ENCODE measurements at regions not wholly inside any gene's neighbourhood (a gene's known extent, or its start where the extent isn't known, plus 50 kb on each side); places are given as distances from the start of the nearest gene placed in this dataset.
"Not testable (repeated sequence)": the region's sequence is repeated elsewhere in the genome, so short reads cannot be mapped to it uniquely, and the experiment has no call there.

- no peak overlapping the region for H3K4me3 ChIP-seq (ENCODE audit: low read length)
- no peak for DNase-seq (ENCODE audit: low read depth)
- TF ChIP-seq, protein P1, sequence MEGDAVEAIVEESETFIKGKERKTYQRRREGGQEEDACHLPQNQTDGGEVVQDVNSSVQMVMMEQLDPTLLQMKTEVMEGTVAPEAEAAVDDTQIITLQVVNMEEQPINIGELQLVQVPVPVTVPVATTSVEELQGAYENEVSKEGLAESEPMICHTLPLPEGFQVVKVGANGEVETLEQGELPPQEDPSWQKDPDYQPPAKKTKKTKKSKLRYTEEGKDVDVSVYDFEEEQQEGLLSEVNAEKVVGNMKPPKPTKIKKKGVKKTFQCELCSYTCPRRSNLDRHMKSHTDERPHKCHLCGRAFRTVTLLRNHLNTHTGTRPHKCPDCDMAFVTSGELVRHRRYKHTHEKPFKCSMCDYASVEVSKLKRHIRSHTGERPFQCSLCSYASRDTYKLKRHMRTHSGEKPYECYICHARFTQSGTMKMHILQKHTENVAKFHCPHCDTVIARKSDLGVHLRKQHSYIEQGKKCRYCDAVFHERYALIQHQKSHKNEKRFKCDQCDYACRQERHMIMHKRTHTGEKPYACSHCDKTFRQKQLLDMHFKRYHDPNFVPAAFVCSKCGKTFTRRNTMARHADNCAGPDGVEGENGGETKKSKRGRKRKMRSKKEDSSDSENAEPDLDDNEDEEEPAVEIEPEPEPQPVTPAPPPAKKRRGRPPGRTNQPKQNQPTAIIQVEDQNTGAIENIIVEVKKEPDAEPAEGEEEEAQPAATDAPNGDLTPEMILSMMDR (IDR thresholded peaks at IDR 0.05; ENCODE audit: insufficient read depth, low read depth, low read length, missing control alignments): no peak
Observed at GRCh38 chr3:73141525-73141924, 80.1 kb downstream of the EBLN2 start.

- DNase-seq (ENCODE audit: low read depth): no peak
- TF ChIP-seq, protein P1 (IDR thresholded peaks at IDR 0.05; ENCODE audit: insufficient read depth, low read depth, low read length, missing control alignments): no peak
- no peak overlapping the region for H3K4me3 ChIP-seq (ENCODE audit: low read length)
Observed at GRCh38 chr3:73143401-73143800, 81.9 kb downstream of the EBLN2 start.

- no peak overlapping the region for H3K4me3 ChIP-seq (ENCODE audit: low read length)
- peak; percentile 4 for DNase-seq (ENCODE audit: low read depth)
- TF ChIP-seq, protein P1 (IDR thresholded peaks at IDR 0.05; ENCODE audit: insufficient read depth, low read depth, low read length, missing control alignments): no peak
Observed at GRCh38 chr3:73143821-73144237, 82.4 kb downstream of the EBLN2 start.

- no peak for DNase-seq (ENCODE audit: low read depth)
- no peak overlapping the region for H3K4me3 ChIP-seq (ENCODE audit: low read length)
- TF ChIP-seq, protein P1 (IDR thresholded peaks at IDR 0.05; ENCODE audit: insufficient read depth, low read depth, low read length, missing control alignments): no peak
Observed at GRCh38 chr3:73144276-73144675, 82.8 kb downstream of the EBLN2 start.

DNA sequence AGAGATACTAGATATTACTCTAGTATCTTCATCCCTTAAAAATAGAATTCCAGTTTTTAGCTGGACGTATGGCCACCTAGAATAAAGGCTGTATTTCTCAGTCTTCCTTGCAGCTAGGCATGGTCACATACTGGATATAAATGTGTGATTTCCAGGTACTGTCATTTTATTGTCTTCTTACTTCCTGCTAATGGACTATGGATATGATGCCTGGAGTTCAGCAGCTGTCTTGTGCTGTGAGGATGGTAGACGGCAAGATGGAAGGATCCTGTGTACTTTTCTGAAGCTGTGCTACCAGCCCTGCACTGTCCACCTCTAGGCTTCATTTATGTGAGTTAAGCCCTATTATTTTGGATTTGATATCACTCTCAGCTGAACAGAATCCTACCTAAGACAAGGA lies 83.4 kb downstream of the EBLN2 start:
- H3K4me3 ChIP-seq (ENCODE audit: low read length): no peak overlapping the region
- TF ChIP-seq, protein P1 (IDR thresholded peaks at IDR 0.05; ENCODE audit: insufficient read depth, low read depth, low read length, missing control alignments): no peak
- no peak for DNase-seq (ENCODE audit: low read depth)

DNA sequence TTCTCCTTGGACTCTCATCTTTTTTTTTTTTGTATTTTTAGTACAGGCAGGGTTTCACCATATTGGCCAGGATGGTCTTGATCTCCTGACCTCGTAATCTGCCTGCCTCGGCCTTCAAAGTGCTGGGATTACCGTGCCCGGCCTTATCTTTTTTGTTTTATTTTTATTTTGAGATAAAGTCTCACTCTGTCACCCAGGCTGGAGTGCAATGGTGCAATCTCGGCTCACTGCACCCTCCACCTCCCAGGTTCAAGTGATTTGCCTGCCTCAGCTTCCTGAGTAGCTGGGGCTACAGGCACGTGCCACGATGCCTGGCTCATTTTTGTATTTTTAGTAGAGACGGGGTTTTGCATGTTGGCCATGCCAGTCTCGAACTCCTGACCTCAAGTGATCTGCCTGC lies 86.0 kb downstream of the EBLN2 start:
- not testable (repeated sequence) for DNase-seq (ENCODE audit: low read depth); H3K4me3 ChIP-seq (ENCODE audit: low read length)

GRCh38 chr3:73148206-73148605 lies 86.7 kb downstream of the EBLN2 start:
- H3K4me3 ChIP-seq (ENCODE audit: low read length): no peak overlapping the region
- TF ChIP-seq, protein P1 (IDR thresholded peaks at IDR 0.05; ENCODE audit: insufficient read depth, low read depth, low read length, missing control alignments): no peak
- DNase-seq (ENCODE audit: low read depth): no peak

- H3K4me3 ChIP-seq (ENCODE audit: low read length): no peak overlapping the region
- DNase-seq (ENCODE audit: low read depth): no peak
- TF ChIP-seq, protein P1 (IDR thresholded peaks at IDR 0.05; ENCODE audit: insufficient read depth, low read depth, low read length, missing control alignments): no peak
Observed at GRCh38 chr3:73148682-73149081, 87.2 kb downstream of the EBLN2 start.
